Skeletal muscle tissue (tissue), 3 donors: ENCODE measurements at regions not wholly inside any gene's neighbourhood (a gene's known extent, or its start where the extent isn't known, plus 50 kb on each side); places are given as distances from the start of the nearest gene placed in this dataset.
"Not testable (repeated sequence)": the region's sequence is repeated elsewhere in the genome, so short reads cannot be mapped to it uniquely, and the experiment has no call there.

Source experiments
- H3K27ac ChIP-seq: one replicate; pipeline ENCODE4 v1.7.0; 2013; ENCODE audit warnings: mild to moderate bottlenecking, low read depth, low read length, inconsistent platforms
- H3K27me3 ChIP-seq, 3 donors: one replicate each; pipeline ENCODE4 v1.7.0; 2013; ENCODE audit warnings: low read length in 3 of 3; ENCODE audit not compliant: control insufficient read depth in 3 of 3, insufficient read depth in 3 of 3
- H3K36me3 ChIP-seq, 3 donors: one replicate each; pipeline ENCODE4 v1.7.0; 2013; ENCODE audit warnings: low read length in 3 of 3; ENCODE audit not compliant: control insufficient read depth in 3 of 3, insufficient read depth in 3 of 3
- H3K4me1 ChIP-seq, 3 donors: one replicate each; pipeline ENCODE4 v1.7.0; 2013; ENCODE audit warnings: low read length in 3 of 3, mild to moderate bottlenecking in 3 of 3; ENCODE audit not compliant: control insufficient read depth in 3 of 3, insufficient read depth in 3 of 3
- H3K4me3 ChIP-seq, 3 donors: one replicate each; pipeline ENCODE4 v1.7.0; 2013; ENCODE audit warnings: low read length in 3 of 3
- H3K9ac ChIP-seq, 3 donors: one replicate each; pipeline ENCODE4 v1.7.0; 2013; ENCODE audit warnings: low read length in 3 of 3, mild to moderate bottlenecking in 3 of 3, moderate library complexity in 2 of 3, low read depth in 1 of 3
- H3K9me3 ChIP-seq, 3 donors: one replicate each; pipeline ENCODE4 v1.7.0; 2013; ENCODE audit warnings: low read length in 3 of 3; ENCODE audit not compliant: control insufficient read depth in 3 of 3
- donor health status: Osteomylitis.

DNA sequence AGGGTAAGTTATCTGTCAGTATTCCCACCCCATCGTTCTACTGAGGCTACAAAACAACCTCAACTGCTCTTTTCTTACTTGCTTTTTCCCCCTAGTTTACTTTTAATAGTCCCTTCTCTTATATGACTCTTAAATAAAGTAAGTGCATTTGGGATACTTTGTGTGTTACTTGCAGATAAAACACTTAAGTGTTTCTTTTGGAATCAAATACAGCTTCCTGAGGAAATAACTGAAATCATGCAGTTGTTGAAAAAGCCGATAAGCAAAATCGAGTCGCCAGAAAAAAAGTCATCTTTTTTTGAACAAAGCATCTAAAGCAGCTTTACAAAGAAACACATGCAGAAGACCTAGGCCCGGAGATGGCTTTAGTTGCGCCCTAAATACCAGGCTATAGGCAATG, 53.5 kb upstream of the EPB41L4A start:
- Histone ChIP-seq H3K27me3 (no peaks in the 10 kb centered on the region), H3K4me1 (no peaks in the 10 kb centered on the region), H3K36me3 (no peaks in the 10 kb centered on the region), H3K9ac (no peak overlapping the region), H3K4me3 (no peak overlapping the region), H3K9me3 (no peaks in the 10 kb centered on the region), H3K27ac (no peak overlapping the region)

DNA sequence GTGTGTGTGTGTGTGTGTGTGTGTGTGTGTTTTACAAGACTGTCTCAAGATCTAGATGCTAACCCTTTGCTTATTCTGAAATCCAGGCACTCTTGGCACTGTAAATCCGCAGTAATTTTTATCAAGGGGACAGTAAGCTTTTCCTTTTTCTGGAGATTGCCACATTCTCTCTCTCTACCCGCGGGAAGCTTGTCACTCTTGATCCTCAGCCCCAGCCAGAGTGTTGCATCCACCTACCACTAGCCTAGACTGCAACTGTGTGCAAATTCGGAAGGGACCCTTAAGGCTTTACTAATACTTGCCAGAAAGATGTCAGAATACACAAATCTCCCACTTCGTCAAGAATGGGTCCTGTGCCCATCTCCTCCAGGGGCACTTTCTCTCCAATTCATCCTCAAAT, 54.9 kb upstream of the EPB41L4A start:
- Histone ChIP-seq H3K9me3 (no peaks in the 10 kb centered on the region), H3K4me3 (no peak overlapping the region), H3K4me1 (no peaks in the 10 kb centered on the region), H3K27ac (no peak overlapping the region), H3K9ac (no peak overlapping the region), H3K36me3 (no peaks in the 10 kb centered on the region), H3K27me3 (no peaks in the 10 kb centered on the region)

DNA sequence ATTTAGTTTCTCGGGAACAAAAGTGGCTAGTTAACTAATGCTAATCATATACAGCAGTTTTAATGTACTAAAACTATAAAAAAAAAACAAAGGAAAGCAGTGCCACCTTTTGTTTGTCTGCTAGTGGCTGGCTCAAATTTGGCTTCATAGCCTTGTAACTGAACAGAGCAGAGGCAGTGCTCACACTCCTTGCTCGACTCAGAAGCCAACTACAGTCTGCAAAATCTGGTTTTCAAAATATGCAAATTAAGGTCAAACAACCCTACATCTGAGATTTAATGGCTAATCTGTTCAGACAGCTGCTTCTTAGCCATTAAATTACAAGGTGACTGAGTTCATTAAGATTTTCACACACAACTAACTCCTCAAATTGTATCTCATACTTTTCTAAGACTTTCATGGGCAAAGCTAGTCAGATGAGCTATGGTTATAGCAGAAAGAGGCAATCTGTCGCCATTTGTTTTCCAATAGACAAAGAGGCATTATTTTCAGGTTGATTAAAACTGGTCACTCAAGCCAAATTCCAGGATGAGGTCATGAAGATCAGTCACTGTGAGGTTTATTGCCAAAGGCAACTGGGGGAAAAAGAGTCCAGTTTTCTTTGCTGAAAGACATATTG, 56.8 kb upstream of the EPB41L4A start:
- Histone ChIP-seq H3K9ac (no peak overlapping the region), H3K27me3 (peaks cover 0 to 3% (median 0%) of the 10 kb centered on the region in 3 donors), H3K4me3 (no peak overlapping the region), H3K9me3 (no peaks in the 10 kb centered on the region), H3K36me3 (no peaks in the 10 kb centered on the region), H3K27ac (no peak overlapping the region), H3K4me1 (no peaks in the 10 kb centered on the region)

- Histone ChIP-seq H3K9me3 (no peaks in the 10 kb centered on the region), H3K36me3 (no peaks in the 10 kb centered on the region), H3K27ac (no peak overlapping the region), H3K4me1 (no peaks in the 10 kb centered on the region), H3K4me3 (no peak overlapping the region), H3K27me3 (peaks cover 0 to 3% (median 0%) of the 10 kb centered on the region in 3 donors), H3K9ac (no peak overlapping the region)
Observed at GRCh38 chr5:112479418-112479817, 60.3 kb upstream of the EPB41L4A start.

- H3K27me3 ChIP-seq = peaks cover 0 to 3% (median 0%) of the 10 kb centered on the region in 3 donors
- no peak overlapping the region for H3K9ac ChIP-seq
- no peak overlapping the region for H3K27ac ChIP-seq
- H3K9me3 ChIP-seq = no peaks in the 10 kb centered on the region
- no peak overlapping the region for H3K4me3 ChIP-seq
- H3K4me1 ChIP-seq = no peaks in the 10 kb centered on the region
- H3K36me3 ChIP-seq = no peaks in the 10 kb centered on the region
Observed at GRCh38 chr5:112480501-112480900, 61.4 kb upstream of the EPB41L4A start.

GRCh38 chr5:112483704-112484103, 64.6 kb upstream of the EPB41L4A start:
- H3K36me3 ChIP-seq = no peaks in the 10 kb centered on the region
- H3K9me3 ChIP-seq = no peaks in the 10 kb centered on the region
- no peak overlapping the region for H3K4me3 ChIP-seq
- peaks cover 0 to 3% (median 0%) of the 10 kb centered on the region in 3 donors for H3K27me3 ChIP-seq
- H3K4me1 ChIP-seq = no peaks in the 10 kb centered on the region
- H3K9ac ChIP-seq = no peak overlapping the region
- no peak overlapping the region for H3K27ac ChIP-seq

- H3K9ac ChIP-seq = no peak overlapping the region
- H3K27ac ChIP-seq = no peak overlapping the region
- no peaks in the 10 kb centered on the region for H3K27me3 ChIP-seq
- no peaks in the 10 kb centered on the region for H3K4me1 ChIP-seq
- H3K9me3 ChIP-seq = no peaks in the 10 kb centered on the region
- no peaks in the 10 kb centered on the region for H3K36me3 ChIP-seq
- H3K4me3 ChIP-seq = no peak overlapping the region
Observed at GRCh38 chr5:112485934-112486355, 66.9 kb upstream of the EPB41L4A start.

DNA sequence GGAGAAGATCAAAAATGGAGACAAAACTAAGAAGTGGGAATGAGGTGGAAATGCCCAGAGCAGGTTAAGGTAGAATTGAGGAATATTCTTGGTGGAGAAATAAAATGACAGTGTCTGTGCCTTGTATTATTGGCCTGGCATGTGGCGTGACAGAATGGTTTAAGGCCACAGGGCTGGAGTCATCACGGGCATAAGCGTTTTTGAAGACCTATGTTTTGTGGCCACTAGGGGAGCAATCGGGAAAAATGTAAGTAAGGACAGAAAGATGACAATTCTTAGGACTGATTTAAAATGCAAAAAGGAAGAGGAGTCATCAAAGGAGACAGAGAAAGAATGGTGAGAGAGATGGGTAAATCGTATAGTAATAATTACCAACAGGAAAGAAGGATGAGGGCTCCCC, 72.2 kb upstream of the EPB41L4A start:
- no peaks in the 10 kb centered on the region for H3K36me3 ChIP-seq
- H3K4me1 ChIP-seq = no peaks in the 10 kb centered on the region
- no peak overlapping the region for H3K4me3 ChIP-seq
- H3K9ac ChIP-seq = no peak overlapping the region
- H3K27ac ChIP-seq = no peak overlapping the region
- H3K27me3 ChIP-seq = no peaks in the 10 kb centered on the region
- H3K9me3 ChIP-seq = no peaks in the 10 kb centered on the region

DNA sequence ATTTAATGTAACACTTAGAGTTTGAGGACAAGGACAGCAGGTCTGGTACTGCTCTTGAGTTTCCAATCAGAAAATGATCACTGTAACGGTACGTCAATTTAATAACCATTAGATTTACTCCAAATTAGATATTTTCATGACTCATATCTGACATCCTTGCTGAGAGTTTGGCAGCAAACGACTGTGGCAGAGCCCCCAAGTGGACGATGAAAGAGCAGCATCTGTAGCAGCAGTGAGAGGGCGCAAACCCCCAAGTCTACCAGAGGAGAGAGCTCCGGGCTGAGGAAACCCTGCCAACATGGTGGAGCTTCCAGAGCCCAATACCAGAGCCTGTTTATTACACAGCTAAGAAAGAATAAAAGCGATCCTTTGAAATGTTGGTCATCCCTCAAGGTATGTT, 73.2 kb upstream of the EPB41L4A start:
- H3K9ac ChIP-seq = no peak overlapping the region
- no peaks in the 10 kb centered on the region for H3K4me1 ChIP-seq
- no peak overlapping the region for H3K27ac ChIP-seq
- H3K36me3 ChIP-seq = no peaks in the 10 kb centered on the region
- no peaks in the 10 kb centered on the region for H3K9me3 ChIP-seq
- H3K4me3 ChIP-seq = no peak overlapping the region
- H3K27me3 ChIP-seq = no peaks in the 10 kb centered on the region

GRCh38 chr5:112503749-112504501, 84.8 kb upstream of the EPB41L4A start:
- H3K9ac ChIP-seq, H3K27me3 ChIP-seq, H3K4me3 ChIP-seq, H3K9me3 ChIP-seq, H3K27ac ChIP-seq, H3K36me3 ChIP-seq, H3K4me1 ChIP-seq: not testable (repeated sequence)
